HG03571 (cell line): ENCODE measurements at regions not wholly inside any gene's neighbourhood (a gene's known extent, or its start where the extent isn't known, plus 50 kb on each side); places are given as distances from the start of the nearest gene placed in this dataset.
"Not testable (repeated sequence)": the region's sequence is repeated elsewhere in the genome, so short reads cannot be mapped to it uniquely, and the experiment has no call there.

Experiments
- ATAC-seq: cut with Tn5 transposase; IDR thresholded peaks from one replicate; pipeline ENCODE4 v1.9.1; 2021; ENCODE audit not compliant: unreplicated experiment

GRCh38 chr5:37971483-37972024 lies 131.7 kb upstream of the GDNF start:
- no peak for ATAC-seq

GRCh38 chr5:37966871-37967270 lies 127.0 kb upstream of the GDNF start:
- ATAC-seq, result no peak

GRCh38 chr5:37966291-37966690 lies 126.5 kb upstream of the GDNF start:
- no peak for ATAC-seq

DNA sequence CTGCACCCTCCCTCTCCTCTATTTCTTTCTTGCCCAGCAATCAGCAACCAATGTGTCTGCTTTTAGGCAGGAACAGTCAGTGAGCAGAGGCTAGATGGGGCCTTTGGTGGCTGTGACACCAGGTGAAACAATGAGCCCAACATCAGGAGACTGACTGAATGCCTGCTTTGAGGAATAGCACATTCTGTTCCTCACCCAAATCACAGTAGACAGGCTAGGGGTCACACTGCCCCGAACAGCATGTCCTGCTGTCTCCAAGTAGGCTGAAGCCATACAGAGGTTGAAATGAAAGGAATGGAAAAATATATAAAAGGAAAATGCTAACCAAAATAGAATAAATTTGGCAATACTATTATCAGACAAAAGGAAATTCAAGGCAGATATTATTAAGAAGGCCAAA lies 122.5 kb upstream of the GDNF start:
- no peak for ATAC-seq

DNA sequence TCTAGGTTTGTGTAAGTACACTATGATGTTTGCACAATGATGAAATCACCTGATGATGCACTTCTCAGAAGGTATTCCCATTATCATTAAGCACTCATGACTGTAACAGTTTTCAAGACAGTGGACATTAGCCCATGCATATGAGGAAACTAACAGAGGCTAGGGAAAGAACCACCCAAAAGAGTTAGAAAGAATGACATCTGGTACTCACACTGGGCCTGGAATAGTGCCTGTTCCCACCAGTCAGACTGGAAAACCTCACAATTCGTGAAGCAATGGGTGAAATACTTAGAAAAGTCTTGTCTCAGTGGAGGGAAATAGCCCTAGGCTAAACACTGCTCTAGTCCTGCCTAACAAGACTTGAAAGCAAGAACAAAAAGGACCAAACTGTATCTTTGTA lies 117.4 kb upstream of the GDNF start:
- no peak for ATAC-seq

GRCh38 chr5:37955748-37956147 lies 115.9 kb upstream of the GDNF start:
- no peak for ATAC-seq

- no peak for ATAC-seq
Observed at GRCh38 chr5:37954561-37954960, 114.7 kb upstream of the GDNF start.

GRCh38 chr5:37951946-37952721 lies 112.3 kb upstream of the GDNF start:
- ATAC-seq, result no peak

DNA sequence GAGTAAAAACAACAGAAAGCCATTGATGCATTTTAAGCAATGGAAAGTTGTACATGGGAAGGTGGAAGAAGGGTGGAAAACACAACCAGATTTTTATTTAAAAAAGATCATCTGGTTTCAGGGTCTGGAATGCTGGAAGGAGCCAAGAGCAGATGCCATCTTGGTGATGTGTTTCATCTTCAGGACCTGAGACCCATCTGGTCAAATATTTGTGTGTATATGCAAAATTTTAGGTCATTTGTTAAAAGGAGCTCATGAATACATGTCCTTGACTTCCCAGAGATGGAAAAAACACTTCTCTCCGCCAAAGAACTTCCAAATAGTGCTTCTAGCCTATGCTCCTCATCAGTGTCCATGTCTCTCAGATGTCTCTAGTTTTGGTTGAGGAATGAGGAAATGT lies 110.6 kb upstream of the GDNF start:
- no peak for ATAC-seq

DNA sequence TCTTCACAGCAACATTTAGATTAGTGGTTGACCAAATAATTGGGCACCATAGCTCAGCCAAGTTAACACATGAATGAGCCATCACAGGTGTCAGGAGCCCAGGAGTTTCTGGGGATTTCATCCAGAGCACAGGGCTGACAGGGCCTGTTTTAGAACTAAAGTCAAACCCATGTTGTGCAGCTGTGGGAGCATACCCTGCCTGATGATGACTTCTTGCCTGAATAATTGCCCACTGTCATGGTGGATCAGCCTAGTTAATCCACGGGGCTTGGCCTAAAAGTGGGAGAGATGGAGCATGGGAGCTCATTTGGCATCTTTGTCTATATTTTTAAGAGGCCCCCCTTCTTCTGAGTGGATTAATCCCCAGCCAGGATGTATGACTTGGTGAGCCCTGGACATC lies 105.6 kb upstream of the GDNF start:
- ATAC-seq, result no peak

- ATAC-seq, result not testable (repeated sequence)
Observed at GRCh38 chr5:37943136-37943535, 103.3 kb upstream of the GDNF start.

DNA sequence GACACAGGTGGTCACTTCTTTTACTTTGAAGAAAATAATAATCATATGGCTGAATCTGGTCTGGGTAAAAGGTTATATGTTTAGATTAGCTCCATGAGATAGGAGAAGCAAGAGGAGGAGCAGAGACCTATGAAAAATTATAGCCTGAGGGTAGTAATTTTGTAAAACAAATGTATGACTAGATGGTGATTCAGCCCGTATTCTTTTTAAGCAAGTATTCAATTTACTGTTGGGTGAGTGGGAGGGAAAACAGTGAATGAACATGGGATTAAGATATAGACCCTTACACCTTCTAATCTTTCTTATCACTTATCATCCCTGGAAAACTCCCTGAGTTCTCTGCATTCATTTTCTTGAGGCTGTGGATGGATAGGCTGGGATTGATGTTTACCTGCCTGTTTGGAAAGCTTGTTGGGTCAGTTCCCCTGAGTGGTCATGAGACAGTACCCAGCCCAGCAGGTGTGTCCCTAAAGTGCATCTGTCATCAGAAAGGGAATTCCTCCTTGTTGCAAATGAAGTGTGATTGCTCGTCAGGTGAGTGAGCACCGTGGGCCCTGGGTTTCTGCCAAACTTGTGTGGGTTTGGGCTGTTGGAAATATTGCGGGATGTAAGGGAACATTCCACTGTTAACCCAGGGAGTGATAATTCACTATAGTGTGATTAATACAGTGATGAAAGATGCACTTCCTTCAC lies 101.2 kb upstream of the GDNF start:
- no peak for ATAC-seq

DNA sequence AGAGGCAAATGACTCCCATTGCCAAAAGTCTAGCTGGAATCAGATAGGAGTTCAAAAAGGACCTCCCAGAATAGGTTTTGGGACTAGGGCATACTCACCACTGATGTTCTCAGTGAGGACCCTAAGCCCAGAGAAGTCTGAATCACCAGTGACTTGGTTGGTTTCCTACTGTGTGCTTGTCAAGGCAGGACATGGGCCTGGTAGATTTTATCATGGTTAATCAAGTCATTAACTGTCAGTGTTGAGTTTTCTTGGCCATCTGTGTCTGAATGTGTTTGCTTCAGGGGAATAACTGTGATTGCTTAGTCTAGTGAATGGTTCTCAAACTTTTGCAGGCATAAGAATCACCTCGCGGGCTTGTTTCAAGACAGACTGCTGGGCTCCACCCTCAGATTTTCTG lies 99.0 kb upstream of the GDNF start:
- ATAC-seq, result no peak

DNA sequence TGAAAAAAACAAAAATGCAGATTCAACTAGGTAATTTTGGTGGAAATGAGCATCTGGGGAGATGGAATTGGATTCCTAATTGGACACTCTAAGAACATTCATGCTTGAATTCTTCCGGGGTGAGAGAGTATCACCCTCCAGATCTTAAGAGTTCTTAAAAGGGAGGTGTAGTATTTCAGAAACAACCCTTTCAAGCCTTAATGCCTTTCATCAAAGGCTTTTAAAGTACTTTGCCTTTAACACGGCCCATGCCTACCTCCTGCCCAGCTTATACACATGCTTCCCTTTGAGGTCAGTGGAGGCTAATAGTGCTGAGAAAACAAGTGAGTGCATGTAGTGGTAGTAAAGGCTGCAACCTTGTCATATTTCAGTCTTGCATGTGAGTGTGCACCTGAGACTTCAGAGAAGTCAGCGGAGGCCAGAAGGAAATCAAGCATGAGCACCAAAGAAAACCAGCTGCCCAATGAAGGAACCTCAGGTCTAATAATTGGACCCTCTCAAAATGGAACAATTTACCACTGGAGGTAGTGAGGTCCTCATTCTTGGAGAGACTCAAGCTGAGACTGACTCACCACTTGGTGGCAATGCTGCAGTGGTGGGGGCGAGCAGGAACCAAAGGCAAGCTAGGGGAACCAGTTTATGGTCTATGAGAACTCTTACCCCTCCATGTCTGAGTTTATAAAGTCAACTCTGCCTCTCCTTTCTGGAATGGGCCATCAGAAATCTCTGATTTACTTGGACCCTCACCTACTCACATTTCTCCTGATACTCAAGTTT lies 98.4 kb upstream of the GDNF start:
- ATAC-seq, result no peak

DNA sequence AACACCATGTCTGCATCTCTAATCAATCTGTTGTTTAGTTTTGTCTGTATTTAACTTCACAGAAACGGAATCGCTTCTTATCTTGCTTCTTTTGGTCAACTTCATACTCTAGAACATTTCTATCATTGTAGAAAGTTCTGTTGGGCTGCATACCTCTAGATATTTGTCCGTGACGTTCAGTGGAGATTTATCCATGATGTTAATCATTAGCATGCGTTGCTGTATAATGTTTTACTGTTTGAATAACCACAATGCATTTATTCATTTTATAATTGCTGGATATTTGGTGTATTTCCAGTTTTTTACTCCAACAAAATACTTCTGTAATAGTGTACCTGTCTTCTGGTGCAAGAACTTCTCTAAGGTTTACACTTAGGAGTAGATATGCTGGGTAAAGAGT lies 96.2 kb upstream of the GDNF start:
- ATAC-seq, result no peak

GRCh38 chr5:37933576-37933975 lies 93.7 kb upstream of the GDNF start:
- ATAC-seq, result no peak

DNA sequence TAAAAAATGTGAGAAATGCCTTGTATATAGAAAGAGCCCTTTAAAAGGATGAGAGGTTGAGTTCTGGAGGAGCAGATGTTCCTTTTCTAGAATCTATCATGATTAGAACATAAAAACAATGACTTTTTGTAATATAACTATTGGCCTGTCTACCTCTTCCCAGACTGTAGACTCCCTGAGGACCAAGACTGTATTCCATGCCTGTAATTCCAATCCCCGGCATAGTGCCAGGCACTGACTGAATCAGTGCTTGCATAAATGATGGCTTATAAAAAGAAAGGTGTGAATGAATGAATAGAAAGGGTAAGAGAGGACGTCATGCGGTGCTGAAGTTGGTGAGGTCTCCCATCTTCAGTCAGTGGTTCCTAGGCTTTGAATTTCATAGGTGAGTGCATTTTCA lies 92.6 kb upstream of the GDNF start:
- no peak for ATAC-seq

DNA sequence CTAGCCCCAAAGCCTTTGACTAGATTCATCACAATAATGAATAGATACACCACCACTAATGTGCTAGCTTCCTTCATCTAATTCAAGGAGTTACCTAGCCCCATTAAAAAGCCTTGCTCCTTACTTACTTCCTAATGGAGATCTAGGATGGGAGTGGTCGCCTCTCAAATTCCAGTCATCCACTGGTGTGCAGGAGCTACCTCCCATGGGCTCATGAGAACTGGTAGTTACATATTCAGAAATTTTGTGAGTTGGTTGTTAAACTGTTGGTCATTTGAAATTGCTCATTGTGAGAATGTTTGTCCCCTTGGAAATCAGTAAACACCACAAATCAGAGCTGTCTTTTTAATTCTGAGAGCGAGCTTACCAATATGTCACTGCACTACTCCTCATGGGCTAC lies 91.7 kb upstream of the GDNF start:
- no peak for ATAC-seq

- no peak for ATAC-seq
Observed at GRCh38 chr5:37930350-37930749, 90.5 kb upstream of the GDNF start.

- ATAC-seq, result no peak
Observed at GRCh38 chr5:37929791-37930190, 90.0 kb upstream of the GDNF start.

GRCh38 chr5:37927753-37928152 lies 87.9 kb upstream of the GDNF start:
- not testable (repeated sequence) for ATAC-seq

DNA sequence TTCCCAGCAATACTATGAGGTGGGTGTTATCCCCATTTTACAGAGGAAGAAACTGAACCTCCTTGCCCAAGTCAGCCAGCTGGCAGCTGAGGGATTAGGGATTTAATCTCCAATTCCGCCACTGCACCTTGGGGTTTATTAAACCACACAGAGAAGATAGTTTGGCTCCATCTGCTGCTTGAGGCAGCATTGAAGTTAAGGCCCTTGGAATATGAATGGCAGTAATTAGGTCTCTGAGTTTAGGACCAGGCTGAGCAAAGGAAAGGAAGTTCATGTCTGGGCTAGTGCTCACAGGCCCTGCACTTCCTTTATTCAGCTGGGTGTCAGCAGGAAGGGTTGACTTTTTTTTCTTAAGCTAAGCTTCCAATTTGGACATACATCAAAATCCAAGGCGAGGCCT lies 86.9 kb upstream of the GDNF start:
- no peak for ATAC-seq
